Ovary (tissue), 7 donors: ENCODE measurements at regions not wholly inside any gene's neighbourhood (a gene's known extent, or its start where the extent isn't known, plus 50 kb on each side); places are given as distances from the start of the nearest gene placed in this dataset.
A peak's percentile ranks its signal among the peaks of the same experiment; 100 is the strongest.

Source experiments
- DNase-seq, 5 donors: peaks; one replicate each; pipeline ENCODE4 v3.0.0-alpha.2; 2019 to 2020
- H3K27ac ChIP-seq, 2 donors: fragments of 200-600 bp; one replicate each; pipeline versions ENCODE4 v1.5.1 to v1.8.0; 2019 to 2022
- H3K27me3 ChIP-seq: fragments of 200-600 bp; one replicate; pipeline ENCODE4 v1.8.0; 2022
- H3K36me3 ChIP-seq: fragments of 200-600 bp; sonication (generic); one replicate; pipeline ENCODE4 v1.5.1; 2019
- H3K4me1 ChIP-seq: one replicate; pipeline ENCODE4 v1.8.1; 2013; ENCODE audit warnings: mild to moderate bottlenecking, moderate library complexity; ENCODE audit not compliant: insufficient read depth
- H3K4me3 ChIP-seq: fragments of 200-600 bp; sonication (generic); one replicate; pipeline ENCODE4 v1.5.1; 2017
- H3K9me3 ChIP-seq, 2 donors: fragments of 200-600 bp in 1 of 2; sonication (generic) in 1 of 2; one replicate each; pipeline versions ENCODE4 v1.5.1 to v1.8.1; 2013 to 2019; ENCODE audit warnings: mild to moderate bottlenecking in 1 of 2, moderate library complexity in 1 of 2
- CTCF ChIP-seq, 3 donors: fragments of 450-650 bp in 2 of 3; fragments of 200-600 bp in 1 of 3; IDR thresholded peaks; one replicate each; pipeline versions ENCODE4 v1.5.1 to v1.8.0; 2016 to 2022; ENCODE audit warnings: antibody characterized with exemption in 3 of 3, mild to moderate bottlenecking in 1 of 3
- EP300 ChIP-seq: sonication (generic); formaldehyde crosslinking; IDR thresholded peaks from one replicate; pipeline ENCODE4 v1.6.1; 2017; ENCODE audit warnings: antibody characterized with exemption
- POLR2A ChIP-seq: fragments of 450-650 bp; IDR thresholded peaks from one replicate; pipeline ENCODE4 v1.6.1; 2017; ENCODE audit warnings: antibody characterized with exemption, mild to moderate bottlenecking, moderate library complexity
- WGBS, 3 donors: extraction: QIAGEN DNeasy Blood & Tissue Kit in 1 of 3; methylation state at CpG; one replicate each; pipeline versions ENCODE4 v1.1.5 to v1.1.7; 2013 to 2017; 5-methylcytosine and 5-hydroxymethylcytosine counted together
- intact Hi-C, 4 donors: fragments of 100-400 bp; cut with DNase I; formaldehyde crosslinking; loops; one replicate each; pipeline versions ENCODE4 v1.11.0 to v1.15.1; 2022 to 2023
- donor health status: DM: no; HTN: no; CAD: no; lungs with moderate emphysema.
- donor health status: DM: no; HTN: no; CAD: no.
- donor health status: Bipolar disorder and iron deficiency.
- donor health status: DM: no; HTN: no; CAD: no.
- donor health status: DM: yes; HTN: yes; CAD: no.

DNA sequence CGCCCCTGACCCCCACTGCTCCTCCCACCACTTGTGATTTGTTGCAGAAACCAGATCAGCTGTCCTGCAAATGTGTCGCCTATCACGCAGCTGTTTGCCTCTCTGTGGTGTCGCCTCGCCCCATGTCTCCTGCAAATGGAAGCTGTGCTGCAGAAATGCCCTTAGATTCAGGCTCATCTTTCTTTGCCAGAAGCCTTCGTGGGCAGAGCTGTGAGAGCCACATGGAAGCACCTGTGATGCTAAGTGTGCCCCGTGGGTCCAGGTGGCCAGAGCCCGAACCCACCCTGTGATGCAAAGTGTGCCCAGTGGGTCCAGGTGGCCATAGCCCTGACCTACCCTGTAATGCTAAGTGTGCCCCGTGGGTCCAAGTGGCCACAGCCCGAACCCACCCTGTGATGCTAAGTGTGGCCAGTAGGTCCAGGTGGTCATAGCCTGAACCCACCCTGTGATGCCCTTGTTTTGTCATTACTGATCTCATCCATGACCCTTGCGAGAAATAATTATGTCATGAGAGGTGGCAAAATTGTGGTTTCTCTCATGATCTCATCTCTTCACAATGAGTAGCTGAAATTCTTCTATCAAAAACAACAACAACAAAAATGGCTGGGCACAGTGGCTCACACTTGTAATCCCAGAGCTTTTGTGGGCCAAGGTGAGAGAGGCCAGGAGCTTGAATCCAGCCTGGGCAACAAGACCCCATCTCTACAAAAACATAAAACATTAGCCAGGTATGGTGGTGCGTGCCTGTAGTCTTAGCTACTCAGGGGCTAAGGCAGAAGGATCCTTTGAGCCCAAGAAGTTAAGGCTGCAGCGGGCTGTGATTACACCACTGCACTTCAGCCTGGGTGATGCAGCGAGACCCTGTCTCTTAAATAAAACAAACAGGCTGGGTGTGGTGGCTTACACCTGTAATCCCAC is 187.4 kb downstream of the GOLGA6L6 start:
- WGBS, 3 donors: 67 to 75% (median 68%) methylated on average over 14 of the region's 14 CpGs
- TF ChIP-seq CTCF (IDR thresholded peaks at IDR 0.05): no peak
- TF ChIP-seq EP300: no peak
- no peak for TF ChIP-seq POLR2A
- no peak overlapping the region for H3K4me3 ChIP-seq
- intact Hi-C loops: no loop called here
- no peaks in the 10 kb centered on the region for H3K27me3 ChIP-seq
- H3K4me1 ChIP-seq: no peaks in the 10 kb centered on the region
- no peaks in the 10 kb centered on the region for H3K9me3 ChIP-seq
- H3K27ac ChIP-seq: no peak overlapping the region
- peak in 2 of 5 donors; percentile 11 to 31 for DNase-seq
- no peaks in the 10 kb centered on the region for H3K36me3 ChIP-seq

- peak in 1 of 5 donors; percentile 35 for DNase-seq
- WGBS, 3 donors: 61 to 66% (median 63%) methylated on average over 17 of the region's 17 CpGs
- Histone ChIP-seq H3K4me1 (no peaks in the 10 kb centered on the region), H3K27me3 (no peaks in the 10 kb centered on the region), H3K4me3 (no peak overlapping the region), H3K27ac (no peak overlapping the region), H3K36me3 (no peaks in the 10 kb centered on the region), H3K9me3 (no peaks in the 10 kb centered on the region)
- intact Hi-C loops: no loop called here
- TF ChIP-seq CTCF (IDR thresholded peaks at IDR 0.05): no peak
- no peak for TF ChIP-seq EP300
- TF ChIP-seq POLR2A: no peak
These were observed 189.1 kb downstream of the GOLGA6L6 start for GRCh38 chr15:20352241-20353200.

GRCh38 chr15:20351448-20351971 is 190.1 kb downstream of the GOLGA6L6 start:
- Histone ChIP-seq H3K27me3 (no peaks in the 10 kb centered on the region), H3K4me1 (no peaks in the 10 kb centered on the region), H3K9me3 (no peaks in the 10 kb centered on the region), H3K27ac (no peak overlapping the region), H3K4me3 (no peak overlapping the region), H3K36me3 (no peaks in the 10 kb centered on the region)
- DNase-seq: peak in 1 of 5 donors; percentile 34
- TF ChIP-seq CTCF (IDR thresholded peaks at IDR 0.05): no peak
- no peak for TF ChIP-seq EP300
- no peak for TF ChIP-seq POLR2A
- intact Hi-C loops: no loop called here
- WGBS, 3 donors: 55 to 64% (median 58%) methylated on average over 9 of the region's 9 CpGs

DNA sequence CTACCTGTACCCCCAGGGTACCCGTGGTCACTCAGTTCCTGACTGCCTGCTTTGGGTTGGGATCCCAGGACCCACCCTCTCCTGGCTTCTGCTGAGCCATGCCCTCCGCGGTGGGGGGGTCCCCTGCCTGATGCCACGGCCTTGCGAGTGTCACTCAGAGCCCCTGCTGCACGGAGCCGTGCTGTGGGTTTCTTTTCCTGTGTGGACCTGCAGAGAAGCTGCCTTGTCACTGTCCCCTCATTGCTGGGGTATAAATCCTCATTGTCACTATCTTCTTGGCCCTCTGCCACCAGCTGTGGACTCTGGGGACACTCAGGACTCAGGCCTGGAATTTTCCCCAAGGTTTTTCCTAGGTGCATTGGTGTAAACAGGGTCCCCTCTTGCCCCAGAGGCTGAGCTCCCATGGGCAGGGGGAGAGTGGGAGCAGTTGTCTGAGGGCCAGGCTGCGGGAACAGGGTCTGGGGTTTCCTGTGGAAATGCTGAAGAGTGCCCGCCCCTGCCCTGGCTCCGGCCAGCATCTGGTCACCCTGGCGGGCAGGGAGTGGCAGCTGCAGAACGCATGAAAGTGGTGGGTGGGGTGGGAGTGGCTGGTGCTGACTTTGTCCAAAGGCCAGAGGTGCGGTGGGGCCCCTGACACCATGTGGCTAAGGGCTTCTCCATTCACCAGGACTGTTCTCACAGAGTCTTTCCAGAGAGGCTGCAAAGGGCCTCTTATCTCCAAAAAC is 191.7 kb downstream of the GOLGA6L6 start:
- TF ChIP-seq EP300 (no peak), POLR2A (no peak)
- no peaks in the 10 kb centered on the region for H3K27me3 ChIP-seq
- no peaks in the 10 kb centered on the region for H3K4me1 ChIP-seq
- H3K27ac ChIP-seq: no peak overlapping the region
- DNase-seq: peak in 2 of 5 donors; percentile 16 to 36
- intact Hi-C loops: no loop called here
- no peak overlapping the region for H3K4me3 ChIP-seq
- H3K36me3 ChIP-seq: no peaks in the 10 kb centered on the region
- WGBS, 3 donors: 78 to 81% (median 78%) methylated on average over 13 of the region's 13 CpGs
- no peaks in the 10 kb centered on the region for H3K9me3 ChIP-seq
